Activated T-cell treated with anti-CD3 and anti-CD28 coated beads for 1 hour (primary cell): ENCODE measurements at regions not wholly inside any gene's neighbourhood (a gene's known extent, or its start where the extent isn't known, plus 50 kb on each side); places are given as distances from the start of the nearest gene placed in this dataset.
"Not testable (repeated sequence)": the region's sequence is repeated elsewhere in the genome, so short reads cannot be mapped to it uniquely, and the experiment has no call there.

Experiments
- DNase-seq: peaks from one replicate; pipeline ENCODE4 v3.0.0-alpha.2; 2020; ENCODE audit warnings: low read depth

DNA sequence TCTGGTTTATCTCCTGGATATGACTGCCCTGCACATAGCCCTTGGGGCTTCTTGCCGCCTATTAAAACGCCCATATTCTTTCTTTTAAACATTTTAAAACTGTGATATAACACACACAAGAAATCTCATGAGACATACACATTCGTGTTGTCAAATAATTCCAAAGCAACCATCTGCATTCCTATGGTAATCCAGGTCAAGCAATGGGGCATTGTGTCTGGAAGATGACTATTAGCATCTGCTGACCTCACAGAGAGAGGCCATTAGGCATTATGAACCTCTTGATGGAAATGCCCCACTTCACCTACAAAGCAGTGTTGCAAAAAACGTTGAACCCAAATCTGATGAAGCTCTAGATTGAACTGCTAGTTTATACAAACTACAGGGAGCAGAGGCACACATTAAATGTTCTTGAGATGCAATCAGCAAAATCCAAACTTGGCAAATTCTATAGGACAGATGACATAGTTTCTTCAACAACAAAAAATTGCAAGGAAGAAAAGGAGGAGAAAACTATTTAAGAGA is 513.8 kb upstream of the CCDC196 start:
- no peak for DNase-seq

DNA sequence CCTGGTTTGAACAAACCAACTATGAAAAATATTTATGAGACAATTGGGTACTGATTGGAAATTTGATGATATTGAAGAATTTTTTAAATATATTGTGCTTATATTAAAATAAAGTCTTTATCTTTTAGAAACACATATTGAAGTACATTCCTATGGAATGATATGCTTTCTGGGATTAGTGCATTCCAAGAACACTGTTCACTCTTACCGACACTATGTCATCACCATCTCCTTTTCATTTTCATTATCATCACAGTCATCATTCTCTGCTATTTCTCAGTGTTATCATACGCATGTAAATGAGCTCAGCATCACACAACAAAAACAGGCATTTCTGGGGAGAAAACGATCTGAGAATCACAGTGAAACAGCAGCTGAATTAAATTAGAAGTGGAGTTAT is 513.3 kb upstream of the CCDC196 start:
- no peak for DNase-seq

DNA sequence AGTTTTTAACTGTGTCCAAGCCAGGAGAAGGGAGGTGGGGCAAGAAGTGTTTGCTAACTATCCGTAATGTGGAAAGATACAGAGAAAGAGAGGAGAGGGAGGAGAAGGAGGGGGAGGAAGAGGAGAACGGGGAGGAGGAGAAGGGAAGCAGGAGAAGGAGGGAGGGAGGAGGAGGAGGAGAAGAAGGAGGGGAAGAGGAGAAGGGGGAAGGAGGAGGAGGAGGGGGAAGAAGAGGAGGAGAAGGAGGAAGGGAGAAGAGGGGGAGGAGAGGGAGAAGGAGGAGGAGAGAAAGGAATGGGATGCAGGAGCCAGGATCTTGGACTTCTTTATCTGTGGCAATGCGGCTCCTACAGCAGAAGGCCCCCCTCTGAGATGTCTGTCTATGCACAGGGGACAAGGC is 510.3 kb upstream of the CCDC196 start:
- DNase-seq: no peak

DNA sequence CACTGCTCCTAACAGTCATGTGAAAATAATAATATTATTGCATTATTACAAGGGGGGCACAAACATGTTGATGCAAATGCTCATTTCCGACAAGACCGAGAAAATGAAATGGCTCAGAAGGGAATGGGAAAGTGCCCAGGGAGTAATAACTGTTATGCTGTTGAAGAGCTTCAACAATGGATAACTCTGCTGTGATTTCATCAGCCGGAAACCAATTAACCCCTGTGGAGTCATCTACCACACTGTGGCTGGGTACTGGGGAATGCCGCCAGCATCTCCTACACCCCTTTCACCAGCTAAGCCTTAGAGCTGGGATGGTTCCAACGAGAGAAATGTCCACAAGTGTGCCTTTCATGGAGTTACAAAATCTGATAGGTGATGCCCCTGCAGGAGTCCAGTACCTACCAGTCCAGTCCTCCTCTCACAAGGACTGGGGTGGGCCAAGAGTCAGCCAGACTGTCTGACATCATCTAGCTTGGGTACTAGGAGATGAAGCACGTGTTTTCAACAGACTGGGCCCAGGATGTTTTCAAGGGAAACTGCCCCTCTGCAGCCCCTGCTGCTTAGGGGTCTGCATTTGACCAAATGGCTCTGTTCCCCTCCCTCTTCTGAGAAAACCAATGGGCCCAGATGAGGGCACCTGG is 509.3 kb upstream of the CCDC196 start:
- DNase-seq: no peak

DNA sequence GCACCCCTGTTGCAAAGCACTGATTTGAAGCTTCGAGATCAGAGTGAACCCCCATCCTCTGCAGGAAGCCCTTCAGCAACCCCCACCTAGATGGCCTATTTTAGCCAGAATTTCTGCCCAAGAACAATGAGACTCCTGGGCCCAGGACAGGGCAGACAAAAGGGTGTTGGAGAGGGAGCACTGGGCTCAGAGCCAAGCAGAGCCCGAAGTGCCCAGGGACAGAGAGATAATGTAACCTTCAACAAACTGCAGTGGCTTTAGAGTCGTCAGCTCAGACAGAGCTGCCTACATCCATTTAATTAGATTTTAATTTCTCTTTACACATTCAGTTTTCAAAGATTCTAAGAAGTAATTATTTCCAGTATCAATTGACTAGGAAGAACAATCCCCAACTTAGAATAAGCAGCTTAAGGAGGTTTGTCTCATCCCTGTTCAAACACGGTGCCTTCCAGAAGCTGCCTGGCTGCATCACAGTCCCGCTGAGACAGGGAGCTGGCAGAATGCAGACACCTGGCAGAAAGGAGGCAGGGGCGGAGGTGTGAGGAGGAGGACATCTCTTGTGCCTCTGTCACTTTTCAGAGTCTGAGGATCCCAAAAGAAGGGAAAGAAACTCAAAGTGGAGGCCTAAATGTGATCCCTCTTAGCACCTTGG is 504.9 kb upstream of the CCDC196 start:
- DNase-seq: no peak

DNA sequence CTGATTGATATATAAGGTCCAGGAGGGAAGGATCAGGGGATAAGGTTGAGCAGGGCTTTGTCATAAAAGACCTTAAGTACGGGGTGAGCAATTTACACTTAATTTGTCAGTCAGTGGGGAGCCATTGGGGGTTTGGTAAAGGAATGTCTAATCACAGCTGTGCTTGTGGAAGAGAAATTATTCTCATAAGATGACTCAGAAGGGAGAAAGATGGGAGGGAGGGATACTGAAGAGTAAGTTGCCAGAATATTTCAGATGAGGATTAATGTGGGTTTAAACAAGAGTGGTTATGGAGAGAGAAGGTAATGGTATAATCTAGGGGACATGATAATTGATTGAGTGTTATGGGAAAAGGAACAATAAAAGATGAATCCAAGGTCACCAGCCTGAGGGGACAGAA is 500.1 kb upstream of the CCDC196 start:
- no peak for DNase-seq

DNA sequence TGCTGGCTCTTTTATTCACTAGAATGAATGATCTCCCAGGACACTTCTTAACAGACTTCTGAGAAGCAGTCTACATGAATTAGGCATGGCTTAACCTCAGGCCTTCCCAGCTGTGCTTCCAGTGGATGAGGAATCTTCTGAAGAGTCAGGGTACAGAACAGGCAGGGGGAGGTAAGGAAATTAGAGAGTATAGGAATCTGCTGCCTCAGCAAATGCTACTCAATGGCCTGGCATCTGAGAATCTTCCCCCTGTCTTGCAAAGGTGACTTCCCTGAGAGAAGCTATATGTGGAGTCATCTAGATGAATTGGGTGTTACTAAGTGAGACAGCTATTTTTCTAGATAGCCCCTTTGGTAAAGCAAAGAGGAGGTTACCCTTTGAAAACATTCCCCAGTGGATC is 496.2 kb upstream of the CCDC196 start:
- DNase-seq: no peak

DNA sequence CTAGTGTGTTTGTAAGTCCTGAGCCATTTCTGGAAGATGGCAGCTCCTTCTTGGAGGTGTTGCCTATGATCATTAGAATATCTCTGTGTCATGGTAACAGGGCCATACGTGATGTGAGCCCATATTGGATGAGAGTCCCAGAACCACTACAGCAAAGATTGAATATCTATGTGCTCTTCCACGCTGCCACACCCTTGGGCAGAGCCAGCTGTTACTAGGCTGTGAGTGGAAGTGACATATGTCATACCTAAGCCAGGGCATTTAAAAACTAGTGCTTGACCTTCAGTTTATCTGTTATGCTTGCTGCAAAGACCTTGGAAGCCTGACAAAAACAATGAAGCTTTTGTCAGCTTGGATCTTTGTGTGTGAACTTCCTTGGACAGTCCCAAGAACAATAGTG is 495.1 kb upstream of the CCDC196 start:
- no peak for DNase-seq

DNA sequence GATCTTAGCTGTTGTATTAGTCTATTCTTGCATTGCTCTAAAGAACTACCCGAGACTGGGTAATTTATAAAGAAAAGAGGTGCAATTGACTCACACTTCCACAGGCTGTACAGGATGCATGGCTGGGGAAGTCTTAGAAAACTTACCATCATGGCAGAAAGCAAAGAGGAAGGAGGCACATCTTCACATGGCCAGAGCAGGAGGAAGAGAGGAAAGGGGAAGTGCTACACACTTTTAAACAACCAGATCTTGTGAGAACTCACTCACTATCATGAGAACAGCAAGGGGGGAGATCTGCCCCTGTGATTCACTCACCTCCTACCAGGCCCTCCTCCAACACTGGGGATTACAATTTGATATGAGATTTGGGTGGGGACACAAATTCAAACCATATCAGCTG is 494.2 kb upstream of the CCDC196 start:
- DNase-seq: not testable (repeated sequence)

DNA sequence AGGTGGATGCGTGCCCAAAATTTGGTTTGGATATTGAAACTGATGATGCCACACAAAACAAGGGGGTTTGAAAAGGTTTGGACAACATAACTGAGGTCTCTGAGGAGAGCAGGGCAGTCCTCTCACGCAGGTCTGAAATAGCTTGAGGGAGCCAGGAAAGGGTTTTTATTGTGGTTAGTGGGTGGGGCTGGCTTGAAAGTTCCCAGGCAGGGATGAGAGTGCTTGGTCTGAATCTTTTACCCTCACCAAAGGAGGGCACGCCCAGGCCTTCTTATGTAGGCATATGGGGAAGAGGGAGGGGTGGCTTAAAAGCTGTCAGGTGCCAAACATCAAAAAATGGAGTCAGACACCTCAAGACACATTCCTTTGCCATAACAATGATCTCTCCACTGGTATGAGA is 493.1 kb upstream of the CCDC196 start:
- DNase-seq: no peak

DNA sequence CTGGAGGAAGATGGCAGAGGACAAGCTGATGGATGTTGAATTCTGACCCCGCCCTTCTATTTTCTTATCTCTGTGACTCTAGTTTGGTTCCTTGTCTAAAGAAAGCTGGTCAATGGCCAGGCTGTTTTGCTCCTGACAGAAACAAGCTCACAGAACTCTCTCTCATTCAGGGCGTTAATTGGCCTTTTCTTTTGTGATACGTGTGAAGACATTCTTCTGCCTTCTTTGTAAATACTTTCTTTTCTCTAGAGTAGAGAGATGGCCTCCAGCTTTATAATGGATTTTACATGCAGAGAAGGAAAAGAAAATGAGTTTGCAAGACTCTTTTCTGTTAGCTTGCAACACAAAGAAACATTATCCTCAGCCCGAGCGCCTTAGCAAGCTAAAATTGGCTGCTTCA is 492.2 kb upstream of the CCDC196 start:
- DNase-seq: no peak

DNA sequence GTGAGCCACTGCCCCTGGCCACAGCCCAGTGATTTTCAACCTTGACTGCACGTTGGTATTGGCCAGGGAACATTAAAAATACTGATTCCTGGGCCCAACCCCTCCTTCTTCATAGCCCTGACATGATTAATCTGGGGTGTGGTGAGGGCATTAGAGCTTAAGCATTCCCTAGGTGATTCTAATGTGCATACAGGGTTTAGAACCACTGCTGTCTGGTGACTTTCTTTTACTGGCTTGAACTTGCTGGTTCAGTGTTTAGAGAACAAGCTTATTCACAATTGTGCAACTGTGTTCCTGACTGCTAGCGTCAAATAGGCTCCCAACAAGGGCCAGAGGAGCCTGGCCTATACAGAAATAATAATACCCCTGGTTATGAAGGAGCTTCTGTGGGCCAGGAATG is 488.8 kb upstream of the CCDC196 start:
- DNase-seq: no peak

DNA sequence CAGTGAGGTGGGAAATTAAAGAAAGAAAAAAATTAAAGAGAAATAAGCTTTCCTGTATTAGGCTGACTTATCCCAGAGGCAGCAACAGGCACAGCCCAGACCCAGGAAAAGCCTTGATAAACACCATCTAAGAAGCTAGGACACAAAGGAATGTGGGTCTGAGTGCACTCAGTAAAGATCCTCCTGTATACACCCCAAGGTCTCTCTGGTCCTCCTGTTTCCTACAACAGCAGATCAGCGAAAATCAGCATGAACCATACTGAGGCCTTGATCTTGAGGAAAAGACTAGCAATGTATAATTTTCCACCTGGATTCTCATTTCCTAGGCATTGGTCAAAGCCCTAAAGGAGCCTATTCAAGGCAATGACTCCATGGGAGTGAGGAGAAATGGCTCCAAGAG is 486.3 kb upstream of the CCDC196 start:
- no peak for DNase-seq

DNA sequence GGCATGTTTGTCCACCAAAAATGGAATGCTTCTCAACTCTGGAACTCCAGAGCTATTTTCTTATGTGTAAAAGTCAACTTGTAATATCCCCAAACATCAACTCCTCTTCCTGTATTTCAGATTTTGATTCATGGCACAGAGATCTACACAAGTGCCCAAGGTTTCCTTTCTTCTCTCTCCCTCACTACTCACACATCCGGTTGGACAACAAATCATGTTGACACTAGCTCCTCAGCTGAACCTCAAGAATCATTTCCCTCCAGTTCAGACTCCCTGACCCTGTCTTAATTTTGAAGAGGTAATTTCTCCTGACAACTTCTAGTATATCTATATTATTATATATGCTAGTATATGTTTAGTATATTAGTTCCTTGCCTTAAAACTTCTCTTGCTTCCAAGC is 485.4 kb upstream of the CCDC196 start:
- DNase-seq: no peak

DNA sequence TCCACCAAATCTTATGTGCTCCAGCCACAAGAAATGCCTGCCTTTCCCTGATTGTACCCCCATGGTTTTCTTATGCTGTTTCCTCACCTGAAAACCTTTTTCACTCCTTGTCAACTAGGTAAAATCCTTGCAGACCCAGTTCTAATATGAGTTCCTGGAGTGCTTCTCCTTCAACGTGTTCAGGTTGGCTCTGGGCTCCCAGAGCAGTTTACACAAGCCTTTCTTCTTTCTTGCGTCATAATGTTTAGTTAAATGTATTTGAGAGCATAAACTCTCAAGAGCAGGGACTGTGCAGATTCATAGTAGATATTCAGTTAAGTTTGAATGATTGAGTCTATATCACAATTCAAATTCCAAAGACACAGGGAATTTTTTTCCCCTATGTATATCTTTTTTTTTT is 484.8 kb upstream of the CCDC196 start:
- no peak for DNase-seq

DNA sequence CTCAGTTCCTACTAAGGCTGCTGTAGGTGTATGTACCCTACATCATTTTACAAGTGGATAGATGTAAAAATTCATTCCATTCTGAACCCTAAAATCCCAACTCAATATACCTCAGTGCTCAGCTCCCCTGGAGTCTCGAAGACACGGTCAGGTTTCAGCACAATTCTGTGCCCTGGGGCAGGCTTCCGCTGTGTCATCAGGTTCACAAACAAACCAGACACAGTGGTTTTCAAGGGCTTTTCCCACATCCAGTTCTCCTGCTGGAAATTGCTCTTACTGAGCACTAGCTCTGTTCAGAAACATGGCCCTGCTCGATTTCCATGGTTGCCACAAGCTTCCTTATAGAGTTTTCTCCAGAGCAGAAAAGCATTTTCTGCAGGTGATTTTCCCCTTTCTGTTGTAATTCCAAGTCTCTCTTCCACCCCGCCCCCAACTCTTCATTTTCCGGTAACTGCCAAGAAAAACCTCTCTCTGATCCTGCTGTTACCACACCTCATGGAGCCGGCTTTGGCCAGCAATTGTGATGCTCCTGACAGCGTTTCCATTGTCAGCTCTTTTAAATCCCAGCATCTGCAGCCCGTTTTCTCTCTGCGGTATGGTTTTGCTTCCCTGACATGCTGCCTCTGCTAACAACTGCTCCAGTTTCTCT is 483.0 kb upstream of the CCDC196 start:
- no peak for DNase-seq

DNA sequence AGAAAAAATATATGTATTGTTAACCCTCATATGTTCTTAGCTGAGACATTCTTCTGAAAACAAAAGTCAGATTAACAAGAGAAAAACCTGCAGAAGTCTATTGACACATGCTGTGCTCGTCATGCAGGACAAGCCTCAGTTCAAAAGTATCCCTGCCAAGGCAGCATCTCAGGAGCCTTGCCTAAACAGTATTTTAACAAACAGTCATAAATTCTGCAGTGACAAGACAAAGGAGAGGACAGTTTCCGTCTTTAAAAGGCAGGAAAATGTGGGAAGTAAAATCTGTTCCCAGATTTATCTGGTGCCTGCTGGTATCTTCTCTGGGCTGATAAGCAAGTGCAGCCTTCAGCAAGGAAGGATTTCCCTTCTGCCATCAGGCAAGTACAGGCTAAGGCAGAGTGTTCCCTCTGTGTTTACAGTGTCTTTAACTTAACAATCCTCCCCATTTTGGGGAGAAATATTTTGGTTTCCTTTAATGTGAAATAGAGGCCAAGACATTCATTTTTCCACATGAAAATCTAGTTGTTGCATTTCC is 480.2 kb upstream of the CCDC196 start:
- no peak for DNase-seq

DNA sequence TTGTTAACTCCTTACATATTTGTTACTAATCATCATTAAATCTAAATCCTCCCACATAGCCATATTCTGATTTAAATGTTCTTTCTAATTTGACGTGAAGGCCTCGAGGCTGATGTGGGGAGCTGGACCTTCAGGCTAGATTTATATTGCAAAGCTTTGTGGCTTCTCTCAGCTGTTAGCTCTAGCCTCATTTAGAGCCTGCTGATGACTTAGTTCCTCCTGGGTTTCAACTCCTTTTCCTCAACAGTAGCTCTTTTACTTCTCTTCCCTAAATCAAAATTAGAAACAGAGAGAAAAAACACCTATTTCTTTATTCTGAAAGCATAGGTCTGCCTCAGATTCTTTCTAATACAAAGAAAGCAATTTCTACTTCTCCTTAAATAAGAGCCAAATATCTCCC is 477.5 kb upstream of the CCDC196 start:
- DNase-seq: no peak

DNA sequence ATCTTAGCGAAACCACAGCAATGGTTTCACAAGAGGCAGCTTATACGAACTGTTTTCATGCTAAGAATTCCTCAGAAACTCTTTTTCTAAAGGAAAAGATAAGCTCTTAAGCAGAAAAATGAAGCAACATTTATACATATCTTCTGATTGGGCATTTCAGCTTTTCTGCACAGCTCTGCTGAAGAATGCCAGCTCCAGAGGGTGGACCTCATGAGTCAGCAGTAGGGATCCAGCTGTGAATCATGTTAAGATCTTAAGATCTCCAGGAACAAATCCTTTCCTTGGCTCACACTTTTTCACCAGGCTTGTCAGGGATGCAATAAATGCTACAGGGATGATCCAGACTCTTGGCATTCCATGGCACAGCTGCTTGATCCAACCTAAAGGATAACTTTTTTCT is 477.1 kb upstream of the CCDC196 start:
- DNase-seq: no peak

DNA sequence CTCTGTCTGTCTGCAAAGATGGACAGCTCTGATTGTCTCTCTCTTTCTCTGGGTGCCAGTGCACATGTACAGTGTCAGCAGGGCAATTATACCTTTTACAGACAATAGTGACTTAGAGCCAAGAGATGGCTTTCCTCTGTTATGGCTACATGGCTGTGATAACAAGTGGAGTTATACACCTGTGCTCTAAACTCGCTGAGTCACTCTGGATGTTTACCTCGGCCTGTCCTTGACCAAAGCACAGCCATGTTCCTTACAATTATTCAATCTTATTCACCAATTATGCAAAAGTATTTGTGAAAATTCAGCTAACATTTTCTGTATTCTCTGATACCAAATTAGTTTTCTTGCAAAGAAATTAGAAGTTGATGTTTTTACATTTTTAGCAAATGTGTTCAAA is 475.5 kb upstream of the CCDC196 start:
- DNase-seq: no peak

DNA sequence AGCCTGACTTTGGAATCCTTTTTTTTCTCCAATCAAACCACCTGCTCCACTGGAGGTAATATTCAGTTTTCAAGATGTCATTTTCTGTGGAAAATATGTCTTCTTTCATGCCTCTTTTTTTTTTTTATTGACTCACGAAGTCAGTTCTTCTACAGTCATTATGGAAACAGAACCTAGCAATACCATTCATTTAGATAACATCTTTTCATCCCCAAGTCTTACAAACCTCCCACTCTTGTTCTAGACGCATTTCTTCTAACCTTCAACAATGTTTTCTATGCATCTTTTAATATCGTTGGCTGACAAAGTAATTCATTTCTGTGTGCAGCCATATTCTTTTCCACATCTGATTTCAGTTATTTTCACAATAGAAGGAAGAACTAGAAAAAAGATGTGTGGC is 474.3 kb upstream of the CCDC196 start:
- DNase-seq: no peak

DNA sequence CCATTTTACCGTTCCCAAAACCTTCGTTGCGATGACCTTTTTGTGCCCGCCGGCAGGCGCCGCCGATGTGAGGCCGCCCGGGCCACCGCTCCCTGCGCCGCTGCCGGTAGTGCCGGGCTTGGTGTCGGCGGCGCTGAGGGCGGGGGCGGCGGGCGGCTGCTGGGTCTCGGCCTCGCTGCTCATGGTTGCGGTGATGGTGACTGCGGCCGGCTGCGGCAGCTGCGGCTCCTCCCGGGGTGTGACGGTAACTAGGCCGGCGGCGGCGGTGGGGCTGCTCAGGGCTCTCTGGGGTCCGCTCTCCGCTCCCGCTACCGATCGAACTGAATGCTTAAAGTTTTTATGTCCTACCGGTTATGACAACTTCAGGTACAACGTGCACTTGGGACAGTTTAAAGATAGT is 472.6 kb upstream of the CCDC196 start:
- not testable (repeated sequence) for DNase-seq

DNA sequence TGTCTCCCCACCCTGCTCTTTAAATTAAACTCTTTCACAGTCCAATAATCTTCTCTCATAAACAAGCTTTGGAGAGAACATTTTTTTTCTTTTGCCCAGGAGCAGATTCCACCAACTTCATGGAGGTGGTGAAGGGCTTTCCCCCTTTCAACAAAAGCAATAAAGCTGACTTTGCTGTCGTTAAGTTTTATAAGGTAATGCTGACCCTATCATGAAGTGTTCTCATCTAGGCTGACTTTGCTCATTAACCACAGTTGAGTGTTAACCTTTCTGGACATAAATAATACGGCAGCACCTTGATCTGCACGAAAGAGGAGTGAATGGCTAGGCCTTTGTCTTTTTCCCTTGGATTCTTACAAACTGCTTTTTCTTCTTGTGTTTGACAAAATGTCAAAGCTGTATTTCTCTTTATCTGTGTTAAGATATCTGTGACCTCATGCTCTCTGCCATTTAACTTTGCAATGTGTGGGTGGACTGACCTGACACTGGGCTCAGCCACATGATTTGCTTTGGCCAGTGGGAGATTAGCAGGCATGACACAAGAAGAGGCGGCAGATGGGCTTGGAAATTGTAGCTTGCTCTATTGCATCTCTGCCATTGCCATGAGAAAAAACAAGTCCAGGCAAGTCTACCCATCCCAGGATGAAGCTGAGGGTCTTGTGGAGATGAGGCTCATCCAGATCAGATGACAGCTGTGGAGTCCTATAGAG is 470.9 kb upstream of the CCDC196 start:
- DNase-seq: no peak
